Astrocyte (in vitro differentiated cells and primary cell): ENCODE measurements at regions not wholly inside any gene's neighbourhood (a gene's known extent, or its start where the extent isn't known, plus 50 kb on each side); places are given as distances from the start of the nearest gene placed in this dataset.

ENCODE experiments used
- DNase-seq: peaks from one replicate; pipeline ENCODE4 v3.0.0-alpha.2; 2010; ENCODE audit warnings: low read depth
- FAIRE-seq: peaks from 2 replicates; lab custom pipeline; 2011; peaks lifted over from hg19 to GRCh38; lab: Jason Lieb, UNC
- H2AFZ ChIP-seq: 2 replicates; pipeline ENCODE4 v1.6.0; 2012; ENCODE audit warnings: low read depth, low read length, inconsistent platforms
- H3K27ac ChIP-seq: 2 replicates; pipeline ENCODE4 v1.5.1; 2011; ENCODE audit warnings: low read depth, low read length, inconsistent platforms
- H3K27me3 ChIP-seq: 2 replicates; pipeline ENCODE4 v1.6.0; 2011; ENCODE audit warnings: low read length, inconsistent platforms; ENCODE audit not compliant: insufficient read depth
- H3K36me3 ChIP-seq: 2 replicates; pipeline ENCODE4 v1.5.1; 2011; ENCODE audit warnings: low read length, inconsistent platforms; ENCODE audit not compliant: insufficient read depth
- H3K4me1 ChIP-seq: 2 replicates; pipeline ENCODE4 v1.5.1; 2011; ENCODE audit warnings: low read length, inconsistent platforms; ENCODE audit not compliant: insufficient read depth
- H3K4me2 ChIP-seq: 2 replicates; pipeline ENCODE4 v1.6.0; 2012; ENCODE audit warnings: low read length, inconsistent platforms
- H3K4me3 ChIP-seq: 2 replicates; pipeline ENCODE4 v1.5.1; 2011; ENCODE audit warnings: low read depth, mild to moderate bottlenecking, low read length, inconsistent platforms; ENCODE audit not compliant: insufficient read depth
- H3K79me2 ChIP-seq: 2 replicates; pipeline ENCODE4 v1.6.0; 2012; ENCODE audit warnings: mild to moderate bottlenecking, low read length, inconsistent platforms; ENCODE audit not compliant: insufficient read depth
- H3K9ac ChIP-seq: 2 replicates; pipeline ENCODE4 v1.6.0; 2012; ENCODE audit warnings: mild to moderate bottlenecking, low read length, inconsistent platforms
- H3K9me3 ChIP-seq: 2 replicates; pipeline ENCODE4 v1.5.1; 2012; ENCODE audit warnings: low read depth, mild to moderate bottlenecking, low read length, inconsistent platforms; ENCODE audit not compliant: insufficient read depth
- H4K20me1 ChIP-seq: 2 replicates; pipeline ENCODE4 v1.6.0; 2012; ENCODE audit warnings: low read length, inconsistent platforms; ENCODE audit not compliant: insufficient read depth
- H3K27ac Mint-ChIP-seq: one replicate; pipeline ENCODE4 v1.8.0; 2021; ENCODE audit warnings: mild to moderate bottlenecking, mixed read lengths; ENCODE audit not compliant: unreplicated experiment
- H3K27me3 Mint-ChIP-seq: one replicate; pipeline ENCODE4 v1.8.0; 2021; ENCODE audit warnings: low read depth, mixed read lengths; ENCODE audit not compliant: unreplicated experiment
- H3K36me3 Mint-ChIP-seq: one replicate; pipeline ENCODE4 v1.8.0; 2021; ENCODE audit warnings: low read depth, mixed read lengths; ENCODE audit not compliant: unreplicated experiment
- H3K4me1 Mint-ChIP-seq: one replicate; pipeline ENCODE4 v1.8.0; 2021; ENCODE audit warnings: low read depth, mixed read lengths; ENCODE audit not compliant: unreplicated experiment
- H3K4me3 Mint-ChIP-seq: one replicate; pipeline ENCODE4 v1.8.0; 2021; ENCODE audit warnings: mild to moderate bottlenecking, moderate library complexity, mixed read lengths; ENCODE audit not compliant: unreplicated experiment
- H3K9me3 Mint-ChIP-seq: one replicate; pipeline ENCODE4 v1.8.0; 2021; ENCODE audit warnings: mild to moderate bottlenecking, mixed read lengths; ENCODE audit not compliant: unreplicated experiment
- CTCF ChIP-seq: IDR thresholded peaks from 2 replicates; pipeline ENCODE4 v1.5.1; 2011; ENCODE audit warnings: low read depth, mild to moderate bottlenecking, inconsistent platforms, low read length, moderate library complexity; ENCODE audit not compliant: insufficient read depth
- EZH2 ChIP-seq: IDR thresholded peaks from 2 replicates; pipeline ENCODE4 v1.6.1; 2012; ENCODE audit warnings: mild to moderate bottlenecking, low read length, inconsistent platforms; ENCODE audit not compliant: insufficient read depth

- no peak overlapping the region for H3K4me2 ChIP-seq
- H3K27ac Mint-ChIP-seq = no peak overlapping the region
Measured at GRCh38 chr10:20713420-20713819, 183.7 kb downstream of the NEBL start.

GRCh38 chr10:20712774-20713173, 184.3 kb downstream of the NEBL start:
- Histone ChIP-seq H3K4me3 (no peak overlapping the region), H3K9ac (no peak overlapping the region), H3K9me3 (no peaks in the 10 kb centered on the region), H3K4me2 (no peak overlapping the region), H2AFZ (no peak overlapping the region), H3K4me1 (no peaks in the 10 kb centered on the region), H4K20me1 (no peaks in the 10 kb centered on the region), H3K27ac (no peak overlapping the region), H3K79me2 (no peaks in the 10 kb centered on the region), H3K36me3 (no peaks in the 10 kb centered on the region), H3K27me3 (no peaks in the 10 kb centered on the region)
- H3K27ac Mint-ChIP-seq = no peak overlapping the region
- DNase-seq = no peak
- H3K4me3 Mint-ChIP-seq = no peak overlapping the region
- H3K27me3 Mint-ChIP-seq = no peaks in the 10 kb centered on the region
- H3K36me3 Mint-ChIP-seq = no peaks in the 10 kb centered on the region
- H3K4me1 Mint-ChIP-seq = peaks cover 8% of the 10 kb centered on the region
- FAIRE-seq = no peak
- TF ChIP-seq EZH2 (no peak), CTCF (no peak)
- H3K9me3 Mint-ChIP-seq = no peaks in the 10 kb centered on the region

More at GRCh38 chr10:20713420-20713819, 183.7 kb downstream of the NEBL start:
- Mint-ChIP-seq H3K4me3 (no peak overlapping the region), H3K4me1 (peaks cover 7% of the 10 kb centered on the region), H3K27me3 (no peaks in the 10 kb centered on the region), H3K36me3 (no peaks in the 10 kb centered on the region), H3K9me3 (no peaks in the 10 kb centered on the region)
- Histone ChIP-seq H3K4me1 (no peaks in the 10 kb centered on the region), H3K79me2 (no peaks in the 10 kb centered on the region), H3K9ac (no peak overlapping the region), H3K27me3 (no peaks in the 10 kb centered on the region), H3K27ac (no peak overlapping the region), H2AFZ (no peak overlapping the region), H4K20me1 (no peaks in the 10 kb centered on the region), H3K4me3 (no peak overlapping the region), H3K36me3 (no peaks in the 10 kb centered on the region), H3K9me3 (no peaks in the 10 kb centered on the region)
- TF ChIP-seq CTCF (no peak), EZH2 (no peak)
- no peak for DNase-seq
- FAIRE-seq = no peak

- no peak overlapping the region for H3K9ac ChIP-seq
- FAIRE-seq (no peak), DNase-seq (no peak)
- H3K4me3 ChIP-seq = no peak overlapping the region
- no peak overlapping the region for H3K27ac ChIP-seq
- no peak overlapping the region for H2AFZ ChIP-seq
- Mint-ChIP-seq H3K36me3 (no peaks in the 10 kb centered on the region), H3K4me1 (peaks cover 9% of the 10 kb centered on the region), H3K27me3 (no peaks in the 10 kb centered on the region), H3K4me3 (no peak overlapping the region), H3K27ac (no peak overlapping the region), H3K9me3 (peaks cover 8% of the 10 kb centered on the region)
- H3K79me2 ChIP-seq = no peaks in the 10 kb centered on the region
- H3K27me3 ChIP-seq = no peaks in the 10 kb centered on the region
- H3K4me1 ChIP-seq = no peaks in the 10 kb centered on the region
- H3K36me3 ChIP-seq = no peaks in the 10 kb centered on the region
- H4K20me1 ChIP-seq = no peaks in the 10 kb centered on the region
- no peak overlapping the region for H3K4me2 ChIP-seq
- TF ChIP-seq EZH2 (no peak), CTCF (no peak)
- H3K9me3 ChIP-seq = no peaks in the 10 kb centered on the region
Measured at GRCh38 chr10:20709708-20710107, 187.4 kb downstream of the NEBL start.
